OCI-LY7 (cell line): ENCODE measurements at regions not wholly inside any gene's neighbourhood (a gene's known extent, or its start where the extent isn't known, plus 50 kb on each side); places are given as distances from the start of the nearest gene placed in this dataset.

Source experiments
- BruUV-seq: library from RNA; stranded (reverse); fragments of 400-500 nt; replicated peaks from 2 replicates; lab custom pipeline; 2021; lab: Mats Ljungman, UMichigan
- CTCF ChIA-PET: fragments of 300-600 bp; sonication (Branson Sonifier 250); formaldehyde crosslinking; loops from one replicate; lab custom pipeline; 2022; ENCODE audit warnings: antibody characterized with exemption; ENCODE audit not compliant: unreplicated experiment; lab: Charles Lee
- POLR2A ChIA-PET: fragments of 300-600 bp; sonication (Branson Sonifier 250); formaldehyde crosslinking; loops from one replicate; lab custom pipeline; 2022; ENCODE audit warnings: antibody characterized with exemption; lab: Charles Lee
- DNase-seq: peaks from one replicate; pipeline ENCODE4 v3.0.0-alpha.2; 2015; ENCODE audit warnings: low spot score
- H2AFZ ChIP-seq: fragments of 200-600 bp; sonication (generic), shearing (Covaris generic); 2 replicates; pipeline ENCODE4 v1.6.1; 2014; ENCODE audit warnings: mild to moderate bottlenecking, antibody characterized with exemption, low read length, moderate library complexity
- H3K27ac ChIP-seq: fragments of 200-600 bp; sonication (generic); 2 replicates; pipeline ENCODE4 v1.5.1; 2014; ENCODE audit warnings: mixed run types, low read depth, mild to moderate bottlenecking, moderate library complexity, low read length, inconsistent platforms; ENCODE audit not compliant: poor library complexity, severe bottlenecking
- H3K36me3 ChIP-seq: fragments of 200-600 bp; sonication (generic); 2 replicates; pipeline ENCODE4 v1.6.1; 2014; ENCODE audit warnings: mild to moderate bottlenecking, antibody characterized with exemption, low read length, moderate library complexity, mixed read lengths; ENCODE audit not compliant: insufficient read depth
- H3K4me1 ChIP-seq: fragments of 200-600 bp; sonication (generic); 2 replicates; pipeline ENCODE4 v1.5.1; 2014; ENCODE audit warnings: mild to moderate bottlenecking, low read length; ENCODE audit not compliant: insufficient read depth, poor library complexity, severe bottlenecking
- H3K4me2 ChIP-seq: fragments of 200-600 bp; sonication (generic); 2 replicates; pipeline ENCODE4 v1.6.1; 2014; ENCODE audit warnings: mild to moderate bottlenecking, low read length
- H3K4me3 ChIP-seq: fragments of 200-600 bp; sonication (generic); 2 replicates; pipeline ENCODE4 v1.5.1; 2014; ENCODE audit warnings: mild to moderate bottlenecking, low read depth, low read length; ENCODE audit not compliant: poor library complexity, severe bottlenecking
- H3K79me2 ChIP-seq: fragments of 200-600 bp; sonication (generic); 2 replicates; pipeline ENCODE4 v1.6.1; 2016; ENCODE audit warnings: low read depth, mild to moderate bottlenecking, low read length, moderate library complexity, mixed read lengths; ENCODE audit not compliant: insufficient read depth
- H3K9me2 ChIP-seq: fragments of 200-600 bp; sonication (generic); 2 replicates; pipeline ENCODE4 v1.6.1; 2016; ENCODE audit warnings: mild to moderate bottlenecking, low read length, mixed read lengths; ENCODE audit not compliant: insufficient read depth
- H3K9me3 ChIP-seq: fragments of 200-600 bp; sonication (generic); 2 replicates; pipeline ENCODE4 v1.6.1; 2014; ENCODE audit warnings: mild to moderate bottlenecking, mixed run types, low read length, mixed read lengths
- H4K20me1 ChIP-seq: fragments of 200-600 bp; sonication (generic); 2 replicates; pipeline ENCODE4 v1.6.1; 2014; ENCODE audit warnings: mild to moderate bottlenecking, antibody characterized with exemption, low read length, moderate library complexity, mixed read lengths; ENCODE audit not compliant: insufficient read depth
- CTCF ChIP-seq: fragments of 200-600 bp; sonication (generic); conservative IDR thresholded peaks from 2 replicates; pipeline ENCODE4 v1.5.1; 2014; ENCODE audit warnings: mild to moderate bottlenecking, antibody characterized with exemption, low read length, moderate library complexity, mixed read lengths
- EZH2phosphoT487 ChIP-seq: fragments of 200-600 bp; sonication (generic); IDR thresholded peaks from 2 replicates; pipeline ENCODE4 v1.6.1; 2018; ENCODE audit warnings: low read depth, borderline replicate concordance, mild to moderate bottlenecking, mixed run types, antibody characterized with exemption, low read length, moderate library complexity, mixed read lengths
- intact Hi-C: fragments of 100-400 bp; cut with micrococcal nuclease; formaldehyde crosslinking; loops from one replicate; pipeline ENCODE4 v1.10.0; 2022; ENCODE audit not compliant: unreplicated experiment

GRCh38 chr14:65303899-65304222, 108.7 kb upstream of the FUT8 start:
- ChIA-PET CTCF (interaction anchor here (0.9 to 2.4 kb wide), 5 partner anchors 13 to 98 kb away, joined by 3 to 8 read pairs (median 3); no protein-coding TSS in a partner anchor), POLR2A (interaction anchor here (0.6 to 15.8 kb wide), 29 partner anchors 8 to 1555 kb away, joined by 3 to 378 read pairs (median 6); partner anchors contain the start of gene FUT8)
- Histone ChIP-seq H3K4me2 (peak overlapping the region; percentile 86), H3K79me2 (peaks cover 26% of the 10 kb centered on the region; the same call in 1 of the 2 replicates), H2AFZ (no peak overlapping the region), H3K9me3 (peaks cover 10% of the 10 kb centered on the region; the same call in 1 of the 2 replicates), H3K27ac (peak overlapping the region; percentile 99), H3K36me3 (peaks cover 11% of the 10 kb centered on the region; the same call in 1 of the 2 replicates), H4K20me1 (no peaks in the 10 kb centered on the region), H3K9me2 (no peaks in the 10 kb centered on the region), H3K4me1 (peaks cover 93% of the 10 kb centered on the region), H3K4me3 (peak overlapping the region; percentile 61)
- TSS peak; percentile 54 for BruUV-seq
- intact Hi-C loops, result loop anchor here (1.0 to 10.0 kb wide), 8 partner anchors 14 to 1069 kb away; partner anchors contain the start of gene FUT8
- DNase-seq, result peak; percentile 95
- TF ChIP-seq CTCF (no peak), EZH2phosphoT487 (no peak)

- intact Hi-C loops, result loop anchor here (1.0 to 10.0 kb wide), 7 partner anchors 14 to 1069 kb away; partner anchors contain the start of gene FUT8
- Histone ChIP-seq H3K9me3 (peaks cover 12% of the 10 kb centered on the region; the same call in 1 of the 2 replicates), H3K9me2 (no peaks in the 10 kb centered on the region), H4K20me1 (no peaks in the 10 kb centered on the region), H3K36me3 (peaks cover 13% of the 10 kb centered on the region; the same call in 1 of the 2 replicates), H3K79me2 (peaks cover 22% of the 10 kb centered on the region; the same call in 1 of the 2 replicates), H3K4me2 (peak overlapping the region; percentile 86), H3K4me1 (peaks cover 89% of the 10 kb centered on the region), H2AFZ (no peak overlapping the region), H3K4me3 (peak overlapping the region; percentile 53), H3K27ac (peak overlapping the region; percentile 99)
- TSS peak; percentile 87 for BruUV-seq
- CTCF ChIA-PET, result interaction anchor here (0.6 to 2.4 kb wide), 8 partner anchors 16 to 98 kb away, joined by 3 to 8 read pairs (median 3); no protein-coding TSS in a partner anchor
- peak; percentile 89 for DNase-seq
- TF ChIP-seq EZH2phosphoT487, result no peak
- POLR2A ChIA-PET, result interaction anchor here (0.5 to 15.8 kb wide), 31 partner anchors 8 to 964 kb away, joined by 3 to 378 read pairs (median 5); partner anchors contain the start of gene FUT8
Measured at GRCh38 chr14:65304239-65304638, 108.3 kb upstream of the FUT8 start.

GRCh38 chr14:65304963-65305362, 107.6 kb upstream of the FUT8 start:
- TF ChIP-seq CTCF (no peak), EZH2phosphoT487 (no peak)
- Histone ChIP-seq H3K9me2 (no peaks in the 10 kb centered on the region), H2AFZ (peak overlapping the region; percentile 3; the same call in 1 of the 2 replicates), H3K4me3 (no peak overlapping the region), H3K4me1 (peaks cover 86% of the 10 kb centered on the region), H3K27ac (peak overlapping the region; percentile 99), H3K4me2 (peak overlapping the region; percentile 86), H3K79me2 (peaks cover 15% of the 10 kb centered on the region; the same call in 1 of the 2 replicates), H3K36me3 (peaks cover 19% of the 10 kb centered on the region), H4K20me1 (no peaks in the 10 kb centered on the region), H3K9me3 (peaks cover 17% of the 10 kb centered on the region; the same call in 1 of the 2 replicates)
- POLR2A ChIA-PET, result interaction anchor here (0.5 to 15.8 kb wide), 18 partner anchors 9 to 843 kb away, joined by 3 to 378 read pairs (median 6); partner anchors contain the start of gene FUT8
- BruUV-seq, result no TSS peak
- CTCF ChIA-PET, result interaction anchor here (0.6 to 2.4 kb wide), 13 partner anchors 12 to 99 kb away, joined by 3 to 8 read pairs (median 3); no protein-coding TSS in a partner anchor
- DNase-seq, result peak; percentile 65
- intact Hi-C loops, result loop anchor here (1.0 to 10.0 kb wide), 7 partner anchors 13 to 1070 kb away; partner anchors contain the start of gene FUT8
